ENCODE measurements at regions not wholly inside any gene's neighbourhood (a gene's known extent, or its start where the extent isn't known, plus 50 kb on each side); places are given as distances from the start of the nearest gene placed in this dataset.

- H3K79me2 ChIP-seq (ENCODE audit: low read length) = no peaks in the 10 kb centered on the region
- no peak for DNase-seq
- no peaks in the 10 kb centered on the region for H3K36me3 ChIP-seq (replicated peaks; ENCODE audit: insufficient read depth, low read length)
- no peaks in the 10 kb centered on the region for H3F3A ChIP-seq (ENCODE audit: insufficient read depth, low read length)
- no peaks in the 10 kb centered on the region for H3K27me3 ChIP-seq (replicated peaks; ENCODE audit: insufficient read depth, low read length)
- no peaks in the 10 kb centered on the region for H3K4me1 ChIP-seq (ENCODE audit: low read length)
- H3K9me2 ChIP-seq (replicated peaks; ENCODE audit: insufficient read depth, low read length) = no peaks in the 10 kb centered on the region
- H3K27ac ChIP-seq (ENCODE audit: low read length) = no peak overlapping the region
- H3K9ac ChIP-seq (ENCODE audit: low read length) = no peak overlapping the region
- H4K20me1 ChIP-seq (ENCODE audit: insufficient read depth, low read length) = no peaks in the 10 kb centered on the region
- no peak for TF ChIP-seq EZH2phosphoT487 (IDR thresholded peaks at IDR 0.05; ENCODE audit: low read length)
- TF ChIP-seq CTCF (IDR thresholded peaks at IDR 0.05; ENCODE audit: low read length) = no peak
- no peak for TF ChIP-seq EZH2 (optimal IDR thresholded peaks at IDR 0.05; ENCODE audit: low read depth, low read length)
- no peak overlapping the region for H3K4me2 ChIP-seq (ENCODE audit: low read depth, low read length)
- no peak overlapping the region for H3K4me3 ChIP-seq (ENCODE audit: low read length)
- H2AFZ ChIP-seq (ENCODE audit: low read length) = no peak overlapping the region
- no peaks in the 10 kb centered on the region for H3K9me3 ChIP-seq (replicated peaks; ENCODE audit: insufficient read depth, low read length)
These were observed 64.5 kb downstream of the FZD10 start for GRCh38 chr12:130226771-130227170.

- Histone ChIP-seq H3K36me3 (replicated peaks; ENCODE audit: insufficient read depth, low read length) (no peaks in the 10 kb centered on the region), H3K4me3 (ENCODE audit: low read length) (no peak overlapping the region), H3K27me3 (replicated peaks; ENCODE audit: insufficient read depth, low read length) (no peaks in the 10 kb centered on the region), H2AFZ (ENCODE audit: low read length) (no peak overlapping the region), H3F3A (ENCODE audit: insufficient read depth, low read length) (no peaks in the 10 kb centered on the region), H3K4me2 (ENCODE audit: low read depth, low read length) (no peak overlapping the region), H3K9me3 (replicated peaks; ENCODE audit: insufficient read depth, low read length) (no peaks in the 10 kb centered on the region), H4K20me1 (ENCODE audit: insufficient read depth, low read length) (no peaks in the 10 kb centered on the region), H3K9ac (ENCODE audit: low read length) (no peak overlapping the region), H3K27ac (ENCODE audit: low read length) (no peak overlapping the region), H3K4me1 (ENCODE audit: low read length) (no peaks in the 10 kb centered on the region), H3K9me2 (replicated peaks; ENCODE audit: insufficient read depth, low read length) (no peaks in the 10 kb centered on the region), H3K79me2 (ENCODE audit: low read length) (no peaks in the 10 kb centered on the region)
- DNase-seq = no peak
- TF ChIP-seq EZH2phosphoT487 (IDR thresholded peaks at IDR 0.05; ENCODE audit: low read length) (no peak), CTCF (IDR thresholded peaks at IDR 0.05; ENCODE audit: low read length) (no peak), EZH2 (optimal IDR thresholded peaks at IDR 0.05; ENCODE audit: low read depth, low read length) (no peak)
These were observed 65.4 kb downstream of the FZD10 start for GRCh38 chr12:130227641-130228040.

- H3K9ac ChIP-seq (ENCODE audit: low read length) = no peak overlapping the region
- H3K4me1 ChIP-seq (ENCODE audit: low read length) = no peaks in the 10 kb centered on the region
- H3K4me2 ChIP-seq (ENCODE audit: low read depth, low read length) = no peak overlapping the region
- no peak overlapping the region for H3K4me3 ChIP-seq (ENCODE audit: low read length)
- no peaks in the 10 kb centered on the region for H3K9me3 ChIP-seq (replicated peaks; ENCODE audit: insufficient read depth, low read length)
- no peaks in the 10 kb centered on the region for H3K36me3 ChIP-seq (replicated peaks; ENCODE audit: insufficient read depth, low read length)
- no peaks in the 10 kb centered on the region for H3K9me2 ChIP-seq (replicated peaks; ENCODE audit: insufficient read depth, low read length)
- H3K79me2 ChIP-seq (ENCODE audit: low read length) = no peaks in the 10 kb centered on the region
- H3K27ac ChIP-seq (ENCODE audit: low read length) = no peak overlapping the region
- DNase-seq = no peak
- H4K20me1 ChIP-seq (ENCODE audit: insufficient read depth, low read length) = no peaks in the 10 kb centered on the region
- TF ChIP-seq EZH2phosphoT487 (IDR thresholded peaks at IDR 0.05; ENCODE audit: low read length) = no peak
- TF ChIP-seq CTCF (IDR thresholded peaks at IDR 0.05; ENCODE audit: low read length) = no peak
- TF ChIP-seq EZH2 (optimal IDR thresholded peaks at IDR 0.05; ENCODE audit: low read depth, low read length) = no peak
- no peaks in the 10 kb centered on the region for H3F3A ChIP-seq (ENCODE audit: insufficient read depth, low read length)
- H3K27me3 ChIP-seq (replicated peaks; ENCODE audit: insufficient read depth, low read length) = no peaks in the 10 kb centered on the region
- H2AFZ ChIP-seq (ENCODE audit: low read length) = no peak overlapping the region
These were observed 74.2 kb downstream of the FZD10 start for GRCh38 chr12:130236446-130236845.

Data from MM.1S (cell line).